Activated naive CD4-positive, alpha-beta T cell treated with anti-CD3 and anti-CD28 coated beads, Interleukin-2, amount 10 ng/mL, durations not matched to agents 7 days and 5 days (primary cell): ENCODE measurements at regions not wholly inside any gene's neighbourhood (a gene's known extent, or its start where the extent isn't known, plus 50 kb on each side); places are given as distances from the start of the nearest gene placed in this dataset.

Experiments
- CTCF ChIA-PET: fragments of 350-600 bp; sonication (Branson Sonifier 250); formaldehyde crosslinking; loops from one replicate; lab custom pipeline; 2021; ENCODE audit warnings: antibody characterized with exemption; lab: Charles Lee
- DNase-seq: peaks from one replicate; pipeline ENCODE4 v3.0.0-alpha.2; 2020
- H3K27ac Mint-ChIP-seq: one replicate; pipeline ENCODE4 v1.8.0; 2021; ENCODE audit warnings: mild to moderate bottlenecking, moderate library complexity, mixed read lengths
- H3K27me3 Mint-ChIP-seq: one replicate; pipeline ENCODE4 v1.8.0; 2021; ENCODE audit warnings: mild to moderate bottlenecking, mixed read lengths
- H3K36me3 Mint-ChIP-seq: one replicate; pipeline ENCODE4 v1.8.0; 2021; ENCODE audit warnings: mixed read lengths
- H3K4me1 Mint-ChIP-seq: one replicate; pipeline ENCODE4 v1.8.0; 2021; ENCODE audit warnings: mixed read lengths
- H3K4me3 Mint-ChIP-seq: one replicate; pipeline ENCODE4 v1.8.0; 2021; ENCODE audit warnings: mild to moderate bottlenecking, moderate library complexity, mixed read lengths
- H3K9me3 Mint-ChIP-seq: one replicate; pipeline ENCODE4 v1.8.0; 2021; ENCODE audit warnings: mixed read lengths

DNA sequence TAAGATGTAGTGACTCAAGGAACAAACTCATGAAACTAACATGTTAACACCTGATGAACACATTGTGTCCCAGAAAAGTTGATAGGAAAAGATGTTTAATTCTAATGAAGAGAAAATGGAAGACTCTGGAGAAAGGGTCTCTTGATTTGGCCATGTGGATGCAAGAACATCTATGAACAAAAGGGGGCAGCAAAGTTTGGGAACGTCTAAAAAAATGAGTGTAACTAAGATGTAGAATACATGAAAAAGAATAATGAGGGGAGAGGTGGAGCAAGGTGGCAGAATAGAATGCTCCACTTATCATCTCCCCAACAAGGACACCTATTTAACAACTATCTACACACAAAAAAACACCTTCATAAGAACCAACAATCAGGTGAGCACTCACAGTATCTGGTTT lies 805.1 kb downstream of the TNS3 start:
- DNase-seq = no peak
- H3K27me3 Mint-ChIP-seq = no peaks in the 10 kb centered on the region
- CTCF ChIA-PET = no interaction called here
- H3K9me3 Mint-ChIP-seq = peaks cover 9% of the 10 kb centered on the region
- H3K27ac Mint-ChIP-seq = no peak overlapping the region
- no peaks in the 10 kb centered on the region for H3K36me3 Mint-ChIP-seq
- no peak overlapping the region for H3K4me3 Mint-ChIP-seq
- no peaks in the 10 kb centered on the region for H3K4me1 Mint-ChIP-seq

DNA sequence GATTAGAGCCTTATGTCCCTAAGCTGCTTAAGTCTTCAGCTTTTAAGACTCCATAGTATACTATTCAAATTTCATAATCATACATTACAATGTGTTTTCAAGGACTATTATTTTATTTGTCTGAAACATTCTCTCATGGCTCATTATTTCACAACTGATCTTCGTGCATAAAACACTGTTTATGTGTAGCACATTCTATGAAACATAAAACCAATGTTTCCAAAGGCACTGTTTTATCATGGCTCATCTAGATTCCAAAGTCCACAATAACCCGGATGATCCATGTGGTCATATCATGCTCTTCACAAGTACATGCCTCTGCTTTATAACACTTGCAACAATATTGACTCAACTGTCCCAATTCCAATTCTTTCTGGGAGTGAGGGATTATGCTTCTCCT lies 806.1 kb downstream of the TNS3 start:
- Mint-ChIP-seq H3K27ac (no peak overlapping the region), H3K27me3 (no peaks in the 10 kb centered on the region), H3K4me1 (no peaks in the 10 kb centered on the region), H3K36me3 (no peaks in the 10 kb centered on the region), H3K4me3 (no peak overlapping the region), H3K9me3 (peaks cover 6% of the 10 kb centered on the region)
- no peak for DNase-seq
- CTCF ChIA-PET = no interaction called here

DNA sequence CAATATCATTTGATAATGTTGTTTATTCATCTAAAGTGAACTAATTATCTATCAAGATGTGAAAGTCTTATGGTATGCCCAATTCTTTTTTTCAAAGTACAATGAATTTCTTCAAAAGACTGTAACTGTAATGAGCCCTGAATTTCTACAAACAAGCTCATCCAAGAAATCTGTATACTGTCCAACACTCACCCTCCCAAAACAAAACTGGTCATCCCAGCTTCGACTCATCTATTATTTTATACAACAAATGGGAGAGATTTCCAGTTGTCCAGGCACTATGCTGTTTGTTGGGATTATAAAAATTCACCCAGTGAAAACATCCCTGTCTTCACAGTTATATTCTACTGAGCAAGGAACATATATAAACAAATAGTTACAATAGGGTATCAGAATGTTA lies 806.9 kb downstream of the TNS3 start:
- CTCF ChIA-PET = no interaction called here
- DNase-seq = no peak
- peaks cover 6% of the 10 kb centered on the region for H3K9me3 Mint-ChIP-seq
- H3K27me3 Mint-ChIP-seq = no peaks in the 10 kb centered on the region
- no peaks in the 10 kb centered on the region for H3K4me1 Mint-ChIP-seq
- H3K27ac Mint-ChIP-seq = no peak overlapping the region
- H3K36me3 Mint-ChIP-seq = no peaks in the 10 kb centered on the region
- no peak overlapping the region for H3K4me3 Mint-ChIP-seq

DNA sequence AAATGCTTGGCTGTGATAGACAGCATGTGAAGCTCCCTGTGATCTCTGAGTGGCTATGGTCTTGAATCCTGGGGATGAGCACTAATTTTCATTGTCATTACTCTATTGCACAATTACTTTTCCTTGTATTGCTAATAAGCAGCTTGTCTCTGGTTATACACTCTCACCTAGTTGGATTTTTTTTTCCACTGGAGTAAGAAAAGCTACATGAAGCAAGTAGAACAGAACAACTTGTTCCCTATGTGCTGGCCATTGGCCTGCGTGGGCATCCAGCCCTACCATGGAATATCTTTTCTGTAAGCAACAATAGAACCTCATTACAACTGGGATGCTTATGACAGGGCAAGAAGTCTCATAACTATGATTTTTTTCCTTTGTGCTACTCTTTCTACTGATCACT lies 807.4 kb downstream of the TNS3 start:
- Mint-ChIP-seq H3K27me3 (no peaks in the 10 kb centered on the region), H3K4me3 (no peak overlapping the region), H3K9me3 (peaks cover 9% of the 10 kb centered on the region), H3K36me3 (no peaks in the 10 kb centered on the region), H3K27ac (no peak overlapping the region), H3K4me1 (no peaks in the 10 kb centered on the region)
- CTCF ChIA-PET = no interaction called here
- no peak for DNase-seq

DNA sequence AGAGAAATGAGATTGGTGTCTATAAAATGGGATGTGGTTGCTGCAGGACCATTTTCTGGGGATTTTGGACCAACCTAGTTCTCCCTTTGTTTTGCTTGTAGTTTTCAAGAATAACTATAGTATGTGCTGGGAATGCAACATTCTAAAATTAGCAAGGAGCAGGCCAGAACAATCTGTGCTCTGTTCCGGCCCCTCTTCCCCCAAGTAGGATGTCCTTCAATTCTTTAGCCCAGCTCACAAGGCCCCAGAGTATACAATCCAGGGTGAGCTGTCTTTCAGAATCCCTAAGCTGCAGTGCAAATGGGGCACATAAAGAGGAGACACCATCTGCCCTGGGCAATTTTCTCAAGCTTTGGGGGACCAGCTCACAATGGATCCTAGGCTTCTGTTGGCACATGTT lies 809.1 kb downstream of the TNS3 start:
- H3K27me3 Mint-ChIP-seq = no peaks in the 10 kb centered on the region
- no peaks in the 10 kb centered on the region for H3K36me3 Mint-ChIP-seq
- DNase-seq = no peak
- H3K9me3 Mint-ChIP-seq = peaks cover 14% of the 10 kb centered on the region
- no peaks in the 10 kb centered on the region for H3K4me1 Mint-ChIP-seq
- no peak overlapping the region for H3K4me3 Mint-ChIP-seq
- CTCF ChIA-PET = no interaction called here
- H3K27ac Mint-ChIP-seq = no peak overlapping the region

DNA sequence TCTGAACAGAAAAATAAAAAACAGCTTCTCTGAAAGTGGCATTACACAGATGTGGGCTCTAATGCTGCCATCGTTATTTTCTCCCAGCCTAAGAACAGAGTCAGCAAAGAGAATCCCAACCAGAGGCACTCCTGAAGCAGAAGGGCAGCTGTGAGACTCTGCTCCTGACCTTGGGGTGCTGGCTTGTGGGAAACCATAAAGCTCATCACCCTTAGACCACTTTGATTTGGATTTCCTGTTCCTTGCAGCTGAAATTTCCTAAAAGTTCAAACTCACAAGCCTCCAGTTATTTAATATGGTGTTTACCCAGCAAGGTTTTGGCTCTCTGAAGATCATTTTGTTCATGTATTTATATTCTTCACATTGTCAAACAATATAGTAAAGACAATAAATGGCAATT lies 814.8 kb downstream of the TNS3 start:
- Mint-ChIP-seq H3K27ac (no peak overlapping the region), H3K9me3 (peaks cover 17% of the 10 kb centered on the region), H3K4me1 (no peaks in the 10 kb centered on the region), H3K4me3 (no peak overlapping the region), H3K36me3 (no peaks in the 10 kb centered on the region), H3K27me3 (no peaks in the 10 kb centered on the region)
- no peak for DNase-seq
- CTCF ChIA-PET = no interaction called here

DNA sequence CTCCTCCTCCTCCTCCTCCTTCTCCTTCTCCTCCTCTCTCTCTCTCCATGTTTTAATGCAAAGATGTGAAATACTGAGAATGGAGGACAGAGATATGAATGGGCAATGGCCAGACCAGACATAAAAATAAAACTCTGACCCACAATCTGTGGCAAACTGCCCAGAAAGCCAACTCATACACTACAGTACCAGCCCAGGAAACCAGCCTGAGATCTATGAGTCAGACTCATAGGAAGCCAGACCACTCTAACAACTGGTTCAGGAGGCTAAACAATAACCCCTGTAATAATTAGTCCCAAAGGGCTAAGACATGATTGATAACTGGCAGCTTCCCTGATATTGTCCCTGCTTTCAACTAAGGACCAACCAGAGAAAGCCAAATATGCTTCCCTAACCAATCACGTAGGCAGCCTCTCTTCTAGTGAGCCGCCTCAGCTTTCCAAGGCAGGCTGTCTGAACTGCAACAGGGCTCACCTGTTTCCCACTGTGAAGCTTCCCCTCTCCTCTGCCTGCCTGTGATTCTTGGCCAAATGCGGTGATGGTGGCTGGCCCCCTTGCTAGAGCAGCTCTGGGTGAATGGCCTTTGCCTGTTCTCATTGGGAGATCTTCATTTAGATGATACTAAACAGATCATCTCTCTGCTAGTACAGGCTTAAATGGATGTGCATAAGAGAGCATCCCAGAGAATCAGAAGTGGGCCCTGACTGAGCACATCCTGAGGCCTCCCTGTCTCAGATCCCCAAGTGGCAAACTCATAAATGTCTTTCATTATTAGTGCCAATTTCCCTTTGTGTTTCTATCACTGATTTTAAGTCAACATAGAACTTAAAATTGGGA lies 817.6 kb downstream of the TNS3 start:
- H3K4me1 Mint-ChIP-seq = no peaks in the 10 kb centered on the region
- no peaks in the 10 kb centered on the region for H3K27me3 Mint-ChIP-seq
- peaks cover 12% of the 10 kb centered on the region for H3K9me3 Mint-ChIP-seq
- H3K27ac Mint-ChIP-seq = no peak overlapping the region
- CTCF ChIA-PET = no interaction called here
- no peak overlapping the region for H3K4me3 Mint-ChIP-seq
- DNase-seq = no peak
- H3K36me3 Mint-ChIP-seq = no peaks in the 10 kb centered on the region

DNA sequence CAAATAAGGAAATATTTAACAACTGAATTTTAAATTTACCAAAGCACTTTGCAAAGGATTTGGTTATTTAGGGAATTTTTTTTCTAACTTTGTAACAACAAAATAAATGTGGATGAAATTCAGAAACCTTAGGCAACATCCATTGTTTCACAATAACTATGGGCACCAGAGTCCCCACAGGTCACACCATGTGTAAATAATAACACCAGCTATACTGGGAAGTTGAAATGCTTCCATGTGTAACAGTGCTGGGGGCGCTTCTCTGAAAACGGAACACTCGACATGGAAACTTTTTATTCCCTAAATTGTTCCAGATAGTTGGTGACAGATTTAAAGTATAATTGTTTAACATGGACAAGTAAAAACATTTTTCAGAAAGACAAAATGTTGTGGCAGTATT lies 818.6 kb downstream of the TNS3 start:
- Mint-ChIP-seq H3K4me3 (no peak overlapping the region), H3K27me3 (no peaks in the 10 kb centered on the region), H3K36me3 (no peaks in the 10 kb centered on the region), H3K4me1 (no peaks in the 10 kb centered on the region), H3K27ac (no peak overlapping the region), H3K9me3 (peaks cover 6% of the 10 kb centered on the region)
- no peak for DNase-seq
- CTCF ChIA-PET = no interaction called here

DNA sequence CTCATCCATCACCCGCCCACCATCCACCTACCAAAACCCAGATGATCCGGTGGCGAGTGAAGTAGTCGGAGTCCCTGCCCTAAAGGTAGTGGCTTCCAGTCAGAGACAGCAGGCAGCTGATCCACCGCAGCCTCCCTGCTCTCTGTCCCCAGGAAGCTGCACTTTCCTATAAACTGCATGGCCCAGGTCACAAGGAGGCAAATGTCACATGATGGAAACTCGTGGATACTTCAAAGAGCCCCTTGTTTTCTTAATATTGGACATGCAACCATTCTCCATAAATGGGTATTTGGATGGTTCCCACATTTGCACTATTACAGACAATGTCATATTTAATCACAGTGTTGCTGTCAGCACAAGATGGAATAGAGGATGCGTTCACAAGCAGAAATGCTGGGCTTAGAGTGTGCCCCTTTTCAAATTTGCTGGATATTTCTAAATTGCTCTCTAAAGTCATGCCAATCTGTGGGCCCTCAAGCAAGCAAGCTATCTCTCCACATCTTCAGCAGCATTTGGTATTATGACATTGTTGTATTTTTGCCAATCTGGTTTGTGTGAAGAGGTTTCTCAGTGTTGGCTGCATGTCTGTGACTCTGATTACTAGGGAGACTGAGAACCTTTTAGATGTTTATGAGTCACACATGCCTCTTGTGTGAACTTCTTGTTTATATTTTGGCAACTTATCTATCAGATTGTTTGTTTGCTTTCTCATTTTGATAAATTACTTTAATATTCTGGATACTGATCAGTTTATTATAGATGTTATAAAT lies 822.0 kb downstream of the TNS3 start:
- no peaks in the 10 kb centered on the region for H3K27me3 Mint-ChIP-seq
- no peak overlapping the region for H3K27ac Mint-ChIP-seq
- CTCF ChIA-PET = no interaction called here
- no peaks in the 10 kb centered on the region for H3K36me3 Mint-ChIP-seq
- H3K4me1 Mint-ChIP-seq = no peaks in the 10 kb centered on the region
- H3K4me3 Mint-ChIP-seq = no peak overlapping the region
- DNase-seq = no peak
- H3K9me3 Mint-ChIP-seq = peaks cover 2% of the 10 kb centered on the region

DNA sequence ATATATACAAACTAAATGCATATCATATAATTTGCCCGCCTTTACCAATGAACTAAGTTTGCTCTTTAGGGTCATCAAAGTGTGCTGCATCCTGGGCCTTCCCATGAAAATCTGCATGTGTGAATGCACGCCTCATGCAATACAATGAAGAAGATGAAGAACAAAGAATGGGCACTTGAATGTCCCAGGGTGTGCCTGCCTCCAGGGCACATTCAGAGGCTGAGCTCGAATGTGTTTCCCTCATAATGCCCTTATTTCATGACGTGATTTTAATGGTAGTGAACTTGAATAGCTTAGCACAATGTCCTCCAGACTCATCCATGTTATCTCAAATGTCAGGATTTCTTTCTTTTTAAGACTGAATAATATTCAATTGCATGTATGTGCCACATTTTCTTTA lies 824.9 kb downstream of the TNS3 start:
- H3K27ac Mint-ChIP-seq = no peak overlapping the region
- no peaks in the 10 kb centered on the region for H3K27me3 Mint-ChIP-seq
- no peak overlapping the region for H3K4me3 Mint-ChIP-seq
- peaks cover 1% of the 10 kb centered on the region for H3K9me3 Mint-ChIP-seq
- no peak for DNase-seq
- CTCF ChIA-PET = no interaction called here
- no peaks in the 10 kb centered on the region for H3K36me3 Mint-ChIP-seq
- H3K4me1 Mint-ChIP-seq = no peaks in the 10 kb centered on the region

DNA sequence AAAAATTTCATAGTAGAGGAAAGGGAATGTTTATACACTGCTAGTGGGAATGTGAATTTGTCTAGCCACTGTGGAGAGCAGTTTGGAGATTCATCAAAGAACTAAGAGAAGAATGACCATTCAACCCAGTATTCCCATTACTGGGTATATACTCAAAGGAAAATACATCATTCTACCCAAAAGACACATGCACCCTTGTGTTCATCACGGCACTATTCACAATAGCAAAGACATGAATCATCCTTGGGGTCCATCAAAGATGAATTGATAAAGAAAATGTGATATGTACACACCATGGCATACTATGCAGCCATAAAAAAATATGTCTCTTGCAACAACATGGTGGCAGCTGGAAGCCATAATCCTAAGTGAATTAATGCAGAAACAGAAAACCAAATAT lies 825.7 kb downstream of the TNS3 start:
- no peak overlapping the region for H3K27ac Mint-ChIP-seq

DNA sequence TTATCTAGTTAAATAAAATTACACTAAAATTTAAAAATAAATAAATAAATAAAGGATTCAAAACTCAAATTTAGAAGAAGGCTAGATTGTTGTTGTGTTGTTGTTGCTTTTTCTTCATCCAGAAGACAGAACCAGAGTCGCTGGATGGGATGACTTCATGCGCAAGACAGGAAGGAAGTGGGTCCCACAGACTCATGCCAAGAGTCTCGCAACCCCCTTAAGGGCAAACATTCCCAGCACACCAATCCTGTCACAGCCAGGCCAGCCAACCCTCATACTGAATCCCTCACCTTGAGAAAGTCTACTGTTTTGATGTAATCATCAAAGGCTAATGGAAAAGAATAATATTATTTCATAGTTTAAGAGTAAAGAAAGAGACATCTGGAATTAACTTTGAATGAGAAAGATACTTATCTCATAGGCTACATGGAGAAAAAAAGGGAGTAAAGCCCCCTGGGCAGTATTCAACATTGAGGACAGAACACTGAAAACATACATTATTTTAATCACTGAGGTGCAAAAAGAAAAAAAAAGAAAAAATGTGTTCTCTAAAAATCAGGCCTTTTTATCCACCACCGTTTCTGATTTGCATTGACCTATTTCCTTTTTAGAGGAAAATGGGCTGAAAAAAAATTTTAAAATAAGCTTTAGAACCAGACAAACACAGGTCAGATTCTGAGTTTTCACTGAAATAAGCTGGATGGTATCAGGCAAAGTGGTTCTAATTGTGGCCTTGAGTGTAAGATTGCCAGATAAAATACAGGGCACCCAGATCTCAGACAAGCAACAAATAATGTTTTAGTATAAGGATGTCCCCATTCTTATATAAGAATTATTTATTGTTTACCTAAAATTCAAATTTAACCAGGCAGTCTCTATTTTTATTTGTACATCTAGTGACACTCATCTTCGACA lies 826.5 kb downstream of the TNS3 start:
- H3K27ac Mint-ChIP-seq = no peak overlapping the region
- CTCF ChIA-PET = no interaction called here
- H3K36me3 Mint-ChIP-seq = no peaks in the 10 kb centered on the region
- peaks cover 3% of the 10 kb centered on the region for H3K9me3 Mint-ChIP-seq
- no peaks in the 10 kb centered on the region for H3K27me3 Mint-ChIP-seq
- H3K4me3 Mint-ChIP-seq = no peak overlapping the region
- H3K4me1 Mint-ChIP-seq = no peaks in the 10 kb centered on the region
- no peak for DNase-seq

More for the DNA sequence above, 825.7 kb downstream of the TNS3 start:
- CTCF ChIA-PET = no interaction called here
- Mint-ChIP-seq H3K4me1 (no peaks in the 10 kb centered on the region), H3K36me3 (no peaks in the 10 kb centered on the region), H3K27me3 (no peaks in the 10 kb centered on the region), H3K9me3 (peaks cover 3% of the 10 kb centered on the region), H3K4me3 (no peak overlapping the region)
- DNase-seq = no peak

DNA sequence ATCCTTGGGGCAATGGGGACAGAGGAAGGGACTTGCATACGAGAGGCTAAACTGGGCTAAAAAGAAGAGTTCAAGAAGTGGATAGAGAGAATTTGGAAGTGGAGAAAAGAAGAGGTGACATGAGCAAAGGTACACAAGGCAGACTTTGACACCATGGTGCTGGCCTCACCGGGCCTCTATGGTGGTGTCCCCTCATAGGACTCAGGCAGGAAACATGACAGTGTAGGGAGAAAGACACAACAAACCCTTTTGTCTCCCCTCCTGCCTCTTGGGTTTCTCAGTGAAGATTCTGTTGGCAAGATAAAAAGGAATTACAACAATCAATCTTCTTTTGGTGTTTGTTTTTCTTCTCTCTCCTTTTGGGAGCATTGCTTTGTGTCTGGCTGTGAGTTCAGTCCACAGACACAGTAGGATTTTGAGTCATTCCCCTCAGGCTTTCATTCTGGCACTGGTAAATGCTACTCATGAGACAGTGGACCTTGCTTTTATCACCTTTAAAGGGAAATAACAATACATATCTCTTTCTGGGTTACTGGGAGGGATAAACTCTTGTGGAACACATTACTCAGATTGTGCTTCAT lies 827.7 kb downstream of the TNS3 start:
- Mint-ChIP-seq H3K4me1 (no peaks in the 10 kb centered on the region), H3K27ac (no peak overlapping the region), H3K4me3 (no peak overlapping the region), H3K36me3 (no peaks in the 10 kb centered on the region), H3K27me3 (no peaks in the 10 kb centered on the region), H3K9me3 (peaks cover 5% of the 10 kb centered on the region)
- CTCF ChIA-PET = no interaction called here
- DNase-seq = no peak

DNA sequence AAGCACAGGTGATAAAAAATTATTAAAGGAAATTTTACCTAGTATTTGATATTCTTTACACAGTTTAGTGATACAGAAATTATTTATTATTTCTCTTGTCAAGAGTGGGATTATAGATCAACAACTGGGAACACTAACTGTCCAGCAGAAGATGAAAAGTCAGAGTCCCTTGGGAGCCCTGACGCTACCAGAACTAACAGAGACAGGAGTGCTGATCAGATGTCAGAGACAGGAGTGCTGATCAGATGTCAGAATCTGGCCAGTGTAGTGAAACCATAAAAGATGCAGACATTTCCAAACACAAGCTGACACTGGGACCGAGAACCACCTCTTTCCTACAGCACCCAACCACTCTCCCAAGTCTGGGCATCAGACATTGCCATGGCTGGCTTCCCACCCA lies 828.2 kb downstream of the TNS3 start:
- peaks cover 5% of the 10 kb centered on the region for H3K9me3 Mint-ChIP-seq
- H3K27me3 Mint-ChIP-seq = no peaks in the 10 kb centered on the region
- DNase-seq = no peak
- no peaks in the 10 kb centered on the region for H3K4me1 Mint-ChIP-seq
- H3K27ac Mint-ChIP-seq = no peak overlapping the region
- no peak overlapping the region for H3K4me3 Mint-ChIP-seq
- H3K36me3 Mint-ChIP-seq = no peaks in the 10 kb centered on the region
- CTCF ChIA-PET = no interaction called here
